Stimulated activated memory B cell treated with anti-CD40 and anti-IgM and Interleukin-4, amounts not matched to agents 10 μg/mL and 1 μg/mL and 100 μg/mL, for 72 hours (primary cell): ENCODE measurements at regions not wholly inside any gene's neighbourhood (a gene's known extent, or its start where the extent isn't known, plus 50 kb on each side); places are given as distances from the start of the nearest gene placed in this dataset.
"Not testable (repeated sequence)": the region's sequence is repeated elsewhere in the genome, so short reads cannot be mapped to it uniquely, and the experiment has no call there.

Source experiments
- ATAC-seq: fragments of 150-1000 bp; cut with Tn5 transposase; 2 replicates; pipeline ENCODE4 v1.10.0; 2021
- H3K27ac Mint-ChIP-seq: one replicate; pipeline ENCODE4 v1.8.0; 2022; ENCODE audit warnings: mild to moderate bottlenecking, mixed read lengths
- H3K27me3 Mint-ChIP-seq: one replicate; pipeline ENCODE4 v1.8.0; 2022; ENCODE audit warnings: mixed read lengths
- H3K36me3 Mint-ChIP-seq: one replicate; pipeline ENCODE4 v1.8.0; 2022; ENCODE audit warnings: mixed read lengths
- H3K4me1 Mint-ChIP-seq: one replicate; pipeline ENCODE4 v1.8.0; 2022; ENCODE audit warnings: mixed read lengths
- H3K4me3 Mint-ChIP-seq: one replicate; pipeline ENCODE4 v1.8.0; 2022; ENCODE audit warnings: mild to moderate bottlenecking, moderate library complexity, mixed read lengths
- H3K9me3 Mint-ChIP-seq: one replicate; pipeline ENCODE4 v1.8.0; 2022; ENCODE audit warnings: mixed read lengths

DNA sequence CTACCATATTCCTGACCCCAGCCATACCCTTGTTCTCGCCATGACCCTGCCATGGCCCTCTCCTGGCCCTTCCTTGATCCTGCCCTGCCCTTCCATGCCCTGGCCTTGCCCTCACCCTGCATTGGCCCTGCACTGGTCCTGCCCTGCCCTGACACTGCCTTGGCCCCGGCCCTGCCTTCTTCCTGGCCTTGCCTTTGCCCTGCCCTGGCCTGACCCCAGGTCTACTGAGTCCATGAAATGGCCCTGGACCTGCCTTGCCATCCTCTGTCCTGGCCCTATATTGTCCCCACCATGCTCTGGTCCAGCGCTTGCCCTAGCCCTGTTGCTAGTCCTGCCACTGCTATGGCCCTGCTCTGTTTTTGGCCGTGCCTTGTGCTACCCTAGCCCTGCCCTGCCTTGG, 536.1 kb downstream of the FOXD4L6 start:
- ATAC-seq, H3K9me3 Mint-ChIP-seq, H3K36me3 Mint-ChIP-seq, H3K4me3 Mint-ChIP-seq, H3K27ac Mint-ChIP-seq, H3K27me3 Mint-ChIP-seq, H3K4me1 Mint-ChIP-seq: not testable (repeated sequence)

DNA sequence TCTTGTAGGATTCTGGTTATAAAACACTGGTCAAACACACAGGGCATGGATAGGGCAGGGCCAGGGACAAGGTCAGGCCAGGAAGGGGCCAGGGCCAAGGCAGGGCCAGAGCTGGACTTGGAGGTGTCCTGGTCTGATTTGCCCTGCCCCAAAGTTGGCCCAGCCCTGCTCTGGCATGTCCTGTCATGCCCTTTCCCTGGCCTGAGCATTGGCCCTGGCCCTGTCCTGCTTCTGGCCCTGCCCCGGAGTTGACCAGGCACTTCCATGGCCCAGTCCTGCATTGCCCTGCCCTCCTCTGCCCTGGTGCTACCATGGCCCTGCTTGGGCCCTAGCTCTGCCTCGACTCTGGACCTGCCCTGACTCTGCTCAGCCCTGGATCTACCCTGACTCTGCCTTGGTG, 536.6 kb downstream of the FOXD4L6 start:
- not testable (repeated sequence) for ATAC-seq, H3K9me3 Mint-ChIP-seq, H3K27me3 Mint-ChIP-seq, H3K27ac Mint-ChIP-seq, H3K4me1 Mint-ChIP-seq, H3K4me3 Mint-ChIP-seq, H3K36me3 Mint-ChIP-seq

DNA sequence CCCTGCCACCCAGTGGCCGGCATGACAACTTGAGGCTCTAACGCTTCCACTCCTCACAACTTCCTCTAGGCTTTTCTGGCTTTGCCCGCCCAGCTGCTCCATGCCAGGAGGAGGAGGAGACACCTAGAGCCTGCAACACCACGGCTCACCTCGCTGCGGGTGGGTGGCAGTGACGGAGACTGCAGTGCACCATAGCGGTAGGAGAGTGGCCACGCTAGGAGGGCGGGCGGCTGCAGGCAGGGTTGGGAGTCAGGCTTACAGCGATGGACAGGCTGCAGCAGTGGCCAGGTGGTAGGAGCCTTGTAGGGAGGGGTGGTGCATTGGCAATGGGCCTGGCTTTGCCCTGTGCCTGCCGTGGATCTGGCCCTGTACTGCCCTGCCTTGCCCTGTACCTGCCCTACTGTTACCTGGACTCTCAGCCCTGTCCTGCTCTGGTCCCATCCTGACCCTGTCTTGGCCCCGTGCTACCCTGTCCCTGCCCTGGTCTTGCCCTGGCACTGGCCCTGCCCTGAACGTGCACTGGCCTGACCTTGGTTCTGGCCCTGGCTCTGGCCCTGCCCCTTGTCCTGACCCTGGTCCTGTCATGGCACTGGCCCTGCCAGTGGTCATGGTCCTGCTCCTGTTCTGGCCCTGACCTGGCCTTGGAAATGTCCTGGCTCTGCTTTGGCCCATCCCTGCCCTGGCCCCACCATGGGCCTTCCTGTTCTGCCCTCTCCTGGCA, 540.8 kb downstream of the FOXD4L6 start:
- H3K4me1 Mint-ChIP-seq, H3K36me3 Mint-ChIP-seq, ATAC-seq, H3K4me3 Mint-ChIP-seq, H3K27me3 Mint-ChIP-seq, H3K27ac Mint-ChIP-seq, H3K9me3 Mint-ChIP-seq: not testable (repeated sequence)

DNA sequence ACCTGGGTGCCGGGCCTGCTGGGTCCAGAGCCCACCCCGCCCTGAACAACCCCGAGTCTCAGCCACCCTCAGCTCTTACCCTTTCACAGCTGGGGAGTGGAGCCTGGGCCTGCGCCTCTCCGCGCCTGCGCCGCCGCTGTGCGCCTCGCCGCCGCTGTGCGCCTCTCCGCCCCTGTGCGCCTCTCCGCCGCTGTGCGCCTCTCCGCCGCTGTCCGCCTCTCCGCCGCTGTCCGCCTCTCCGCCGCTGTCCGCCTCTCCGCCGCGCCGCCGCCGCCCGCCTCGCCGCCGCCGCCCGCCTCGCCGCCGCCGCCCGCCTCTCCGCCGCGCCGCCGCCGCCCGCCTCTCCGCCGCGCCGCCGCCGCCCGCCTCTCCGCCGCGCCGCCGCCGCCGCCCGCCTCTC, 544.4 kb downstream of the FOXD4L6 start:
- not testable (repeated sequence) for H3K36me3 Mint-ChIP-seq, H3K27me3 Mint-ChIP-seq, H3K9me3 Mint-ChIP-seq, H3K4me1 Mint-ChIP-seq, H3K27ac Mint-ChIP-seq, ATAC-seq
- H3K4me3 Mint-ChIP-seq = peak overlapping the region; percentile 72

DNA sequence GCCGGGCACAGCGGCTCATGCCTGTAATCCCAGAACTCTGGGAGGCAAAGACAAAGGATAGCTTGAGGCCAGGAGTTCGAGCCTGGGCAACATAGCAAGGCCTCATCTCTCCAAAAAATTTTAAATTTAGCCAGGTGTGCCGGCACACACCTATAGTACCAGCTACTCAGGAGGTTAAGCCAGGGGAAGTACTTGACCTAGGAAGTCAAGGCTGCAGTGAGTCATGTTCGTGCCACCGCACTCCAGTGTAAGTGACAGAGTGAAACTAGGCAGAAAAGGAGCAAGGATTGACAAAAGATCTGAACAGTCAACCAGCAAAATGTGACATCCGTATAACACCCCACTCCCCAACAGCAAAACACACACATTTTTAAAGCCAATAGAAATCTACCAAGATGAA, 545.3 kb downstream of the FOXD4L6 start:
- peak overlapping the region; percentile 64 for H3K4me3 Mint-ChIP-seq
- not testable (repeated sequence) for H3K27ac Mint-ChIP-seq, H3K27me3 Mint-ChIP-seq, H3K4me1 Mint-ChIP-seq, H3K9me3 Mint-ChIP-seq, ATAC-seq, H3K36me3 Mint-ChIP-seq

DNA sequence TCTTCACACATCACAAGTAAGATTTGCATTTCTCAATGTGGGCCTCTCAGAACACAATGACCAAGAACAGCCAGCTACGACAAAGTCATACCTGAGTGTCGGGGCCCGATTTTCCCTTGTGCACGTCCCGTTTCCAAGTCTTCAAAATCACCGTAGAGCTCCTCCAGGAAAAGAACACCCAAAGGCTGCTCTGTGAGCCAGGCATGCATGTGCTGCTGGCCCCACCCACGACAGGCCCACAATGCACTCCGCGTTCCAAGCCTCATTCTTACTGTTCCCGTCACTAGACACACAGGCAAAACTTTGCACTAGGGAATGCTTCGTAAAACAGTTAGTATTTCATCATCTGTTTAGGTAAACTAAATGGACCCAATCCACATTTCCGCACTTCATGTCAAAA, 549.6 kb downstream of the FOXD4L6 start:
- not testable (repeated sequence) for H3K9me3 Mint-ChIP-seq, H3K27ac Mint-ChIP-seq, H3K36me3 Mint-ChIP-seq, H3K4me1 Mint-ChIP-seq, H3K27me3 Mint-ChIP-seq, ATAC-seq, H3K4me3 Mint-ChIP-seq
